Stromal cell of bone marrow (primary cell): ENCODE measurements at regions not wholly inside any gene's neighbourhood (a gene's known extent, or its start where the extent isn't known, plus 50 kb on each side); places are given as distances from the start of the nearest gene placed in this dataset.

Experiments
- DNase-seq: peaks from one replicate; pipeline ENCODE4 v3.0.0-alpha.2; 2012; ENCODE audit warnings: low read depth

DNA sequence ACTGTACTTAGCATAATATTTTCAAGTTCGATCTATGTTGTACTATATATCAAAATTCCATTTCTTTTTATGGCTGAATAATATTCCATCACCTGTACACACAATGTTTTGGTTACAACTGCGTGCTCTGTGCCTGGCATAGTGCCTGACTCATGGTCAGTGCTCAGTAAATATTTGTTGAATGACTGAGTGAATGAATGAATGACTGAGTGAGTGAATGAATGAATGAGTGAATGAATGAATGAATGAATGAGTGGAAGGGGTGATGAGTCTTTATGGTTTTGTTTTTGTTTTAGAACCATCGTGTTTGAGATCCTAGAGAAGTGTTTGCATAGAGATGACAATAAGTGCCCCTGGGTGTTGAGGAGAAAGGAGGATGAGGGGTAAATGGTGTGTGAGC lies 155.3 kb downstream of the MRM1 start:
- DNase-seq = no peak

GRCh38 chr17:36760425-36760824 lies 159.0 kb downstream of the MRM1 start:
- DNase-seq = no peak

GRCh38 chr17:36761203-36761950 lies 160.0 kb downstream of the MRM1 start:
- no peak for DNase-seq

GRCh38 chr17:36765436-36766043 lies 164.2 kb downstream of the MRM1 start:
- DNase-seq = no peak

DNA sequence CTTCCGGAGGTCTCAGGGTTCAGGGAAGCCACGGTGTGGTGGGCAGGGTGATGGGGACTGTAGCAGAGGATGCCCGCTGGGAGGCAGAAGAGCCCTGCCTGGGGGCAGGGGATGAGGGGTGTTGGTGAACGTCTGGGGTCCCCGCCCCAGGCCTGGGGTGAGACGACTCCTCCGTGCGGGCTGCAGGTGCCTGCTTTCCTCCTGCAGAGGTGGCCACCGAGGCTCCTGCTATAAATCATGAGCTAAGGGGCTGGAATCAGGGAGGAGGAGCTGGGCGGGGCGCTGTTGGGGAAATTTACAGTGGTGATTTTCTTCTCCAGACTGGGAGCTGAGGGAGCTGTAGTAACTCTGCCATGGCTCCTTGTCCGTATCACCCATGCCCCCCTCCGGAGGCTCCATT lies 167.0 kb downstream of the MRM1 start:
- DNase-seq = no peak

DNA sequence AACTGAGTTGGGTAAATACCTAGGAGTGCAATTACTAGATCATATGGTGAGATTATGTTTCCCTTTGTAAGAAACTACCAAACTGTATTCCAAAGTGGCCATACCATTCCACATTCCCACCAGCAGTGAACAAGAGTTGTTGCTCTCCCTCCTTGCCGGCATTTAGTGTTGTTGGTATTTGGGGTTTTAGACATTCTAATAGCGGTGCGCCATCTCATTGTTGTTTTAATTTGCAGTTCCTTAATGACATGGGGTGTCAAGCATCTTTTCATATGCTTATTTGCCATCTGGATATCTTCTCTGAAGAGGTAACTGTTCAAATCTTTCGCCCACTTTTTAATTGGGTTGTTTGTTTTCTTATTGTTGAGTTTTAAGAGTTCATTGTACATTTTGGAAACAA lies 164.2 kb upstream of the LHX1 start:
- DNase-seq = no peak

- DNase-seq = no peak
These were observed 160.2 kb upstream of the LHX1 start for GRCh38 chr17:36777118-36777517.

DNA sequence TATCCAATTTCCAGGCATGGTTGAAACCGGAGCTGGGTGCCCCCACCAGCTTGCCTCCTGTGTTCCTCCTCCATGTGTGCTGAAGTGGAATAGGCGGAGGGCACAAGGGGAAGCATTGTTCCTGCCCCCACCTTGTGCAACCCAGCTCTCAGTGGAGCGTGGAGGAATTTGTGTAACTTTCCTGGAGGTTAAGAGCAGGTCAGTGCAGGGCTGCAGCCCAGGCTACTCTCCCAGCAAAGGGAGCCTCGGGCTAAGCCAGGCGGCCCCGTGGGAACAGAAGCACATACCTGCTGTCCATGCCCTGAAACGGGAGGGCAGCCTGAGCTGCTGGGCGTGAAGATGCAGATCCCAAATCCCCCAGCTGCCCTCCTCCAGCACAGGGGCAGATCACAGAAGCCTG lies 158.8 kb upstream of the LHX1 start:
- DNase-seq = no peak

- no peak for DNase-seq
These were observed 157.7 kb upstream of the LHX1 start for GRCh38 chr17:36779550-36779949.

GRCh38 chr17:36784633-36785032 lies 152.6 kb upstream of the LHX1 start:
- no peak for DNase-seq

- no peak for DNase-seq
These were observed 150.4 kb upstream of the LHX1 start for GRCh38 chr17:36786867-36787266.

DNA sequence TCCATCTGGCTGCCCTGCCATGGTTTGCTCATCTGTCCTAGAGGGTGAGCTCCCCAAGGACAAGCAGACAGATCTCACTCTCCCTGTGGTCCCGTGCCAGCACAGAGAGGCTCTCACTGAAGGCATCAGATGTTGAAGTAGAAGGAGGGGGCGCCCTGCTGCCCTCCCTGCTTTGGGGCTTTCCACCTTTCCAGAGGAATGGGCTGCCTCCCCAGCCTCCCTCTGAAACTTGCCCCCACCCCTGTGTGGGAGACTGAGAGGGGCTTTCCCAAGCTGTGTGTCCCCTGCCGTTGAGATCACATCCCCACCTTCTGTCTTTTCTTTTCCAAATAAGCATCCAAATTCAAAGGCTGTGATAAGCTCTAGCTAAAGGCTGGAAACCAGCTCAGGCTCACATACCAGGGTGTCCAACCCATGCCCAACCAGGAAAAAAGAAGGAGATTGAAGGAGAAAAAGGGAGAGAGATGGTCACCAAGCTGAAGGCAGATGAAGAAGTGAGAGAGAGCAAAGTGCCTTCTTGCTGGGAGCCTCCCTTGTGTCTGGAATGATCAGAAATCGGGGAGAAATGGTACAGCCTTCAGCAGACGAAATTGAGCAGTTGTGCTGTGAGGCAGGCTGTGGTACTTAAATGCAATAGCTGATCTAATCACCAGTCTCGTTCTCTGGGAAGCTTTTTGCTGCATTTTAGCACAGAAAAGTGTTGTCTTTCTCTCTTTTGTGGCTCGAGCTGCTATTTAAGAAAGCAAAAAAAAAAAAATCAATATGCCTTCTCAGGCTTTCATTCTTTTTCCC lies 145.9 kb upstream of the LHX1 start:
- no peak for DNase-seq

DNA sequence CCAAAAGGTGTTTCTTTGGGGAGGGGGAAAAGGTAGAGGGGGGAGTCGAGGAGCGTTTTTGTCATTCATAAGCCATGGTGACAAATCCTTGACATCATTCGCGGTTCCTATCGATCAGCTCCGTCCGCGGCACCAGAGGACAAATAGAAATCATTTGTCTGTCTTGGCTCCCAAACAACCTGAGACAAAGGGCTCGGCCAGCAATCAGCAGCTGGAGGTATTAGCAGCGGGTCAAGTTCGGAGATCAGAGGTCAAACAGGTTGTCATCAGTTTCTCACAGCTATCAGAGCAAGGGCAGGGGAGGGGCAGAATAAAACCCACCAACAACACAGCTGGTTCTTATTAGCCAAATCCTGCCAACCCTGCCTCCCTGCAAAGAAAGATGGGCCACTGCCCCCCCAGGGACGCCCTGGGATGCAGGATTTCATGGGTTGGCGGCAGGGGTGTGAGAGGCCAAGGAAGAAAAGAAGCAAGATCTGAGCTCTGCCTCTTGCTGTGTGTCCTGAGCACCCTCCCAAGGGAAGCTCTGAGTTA lies 145.3 kb upstream of the LHX1 start:
- DNase-seq = no peak

DNA sequence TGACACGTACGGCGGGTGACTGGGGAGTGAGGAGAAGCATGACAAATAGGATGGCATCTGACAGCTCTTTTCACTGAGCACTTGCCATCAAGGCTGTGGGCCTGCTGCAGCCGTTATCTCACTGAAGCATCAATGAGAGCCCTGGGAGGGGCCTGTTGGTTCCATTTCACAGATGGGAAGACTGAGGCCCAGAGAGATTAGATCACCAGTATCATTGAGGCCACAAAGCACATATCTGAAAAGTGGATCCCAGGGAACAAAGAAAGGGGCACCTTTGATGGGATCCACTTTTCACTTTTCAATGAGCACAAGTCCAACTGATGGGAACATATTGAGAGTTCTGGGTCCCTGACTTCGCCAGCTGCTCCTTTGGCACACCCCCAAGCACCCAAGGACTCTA lies 144.4 kb upstream of the LHX1 start:
- no peak for DNase-seq

DNA sequence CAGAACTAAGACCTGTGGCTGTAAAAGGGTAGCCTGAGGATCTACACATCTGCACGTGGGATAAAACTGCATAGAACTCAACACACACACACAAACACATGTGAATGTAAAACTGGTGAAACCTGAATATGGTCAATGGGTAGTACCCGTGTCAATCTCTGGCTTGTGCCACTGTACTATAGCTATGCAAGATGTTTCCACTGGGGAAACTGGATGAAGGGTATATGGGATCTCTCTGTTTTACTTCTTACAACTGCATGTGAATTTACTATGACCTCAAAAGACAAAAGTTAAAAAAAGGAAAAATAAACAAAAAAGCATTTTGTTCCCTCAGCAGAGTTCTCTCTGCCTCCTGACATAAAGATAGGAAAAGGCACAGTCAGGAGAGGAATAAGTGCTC lies 143.3 kb upstream of the LHX1 start:
- no peak for DNase-seq

DNA sequence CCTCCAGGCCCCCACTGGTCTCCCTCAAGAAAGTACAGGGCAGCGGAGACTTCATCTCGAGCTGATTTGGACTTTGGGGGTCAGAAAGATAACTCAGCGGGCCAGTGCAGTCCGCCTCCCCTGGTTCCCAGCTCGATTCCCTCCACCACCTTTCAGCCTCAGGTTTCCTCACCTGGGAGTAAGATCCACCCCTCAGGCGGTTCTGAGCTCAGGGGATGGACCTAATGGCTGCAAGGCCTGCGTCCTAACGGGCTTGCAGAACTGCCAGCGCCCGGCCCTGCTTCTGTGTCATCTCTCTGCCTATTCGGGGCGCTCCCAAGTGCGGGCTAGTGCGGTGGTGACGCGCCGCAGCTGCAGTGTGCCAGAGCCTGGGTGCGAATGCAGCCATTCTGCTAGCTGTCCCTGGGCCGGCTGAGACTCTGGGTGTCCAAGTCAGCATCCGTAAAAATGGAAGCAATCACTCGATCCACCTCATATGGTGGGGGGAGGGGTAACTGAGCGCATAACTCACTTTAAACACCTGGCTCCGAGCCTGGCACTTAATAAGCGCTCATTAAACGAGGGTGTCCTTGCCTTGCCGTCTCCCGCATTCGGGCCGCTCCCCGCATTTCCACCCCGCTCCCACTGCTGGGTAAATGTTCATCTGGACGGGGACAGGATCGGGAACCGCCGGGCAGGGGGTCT lies 129.6 kb upstream of the LHX1 start:
- no peak for DNase-seq

GRCh38 chr17:36808180-36808661 lies 129.1 kb upstream of the LHX1 start:
- no peak for DNase-seq

DNA sequence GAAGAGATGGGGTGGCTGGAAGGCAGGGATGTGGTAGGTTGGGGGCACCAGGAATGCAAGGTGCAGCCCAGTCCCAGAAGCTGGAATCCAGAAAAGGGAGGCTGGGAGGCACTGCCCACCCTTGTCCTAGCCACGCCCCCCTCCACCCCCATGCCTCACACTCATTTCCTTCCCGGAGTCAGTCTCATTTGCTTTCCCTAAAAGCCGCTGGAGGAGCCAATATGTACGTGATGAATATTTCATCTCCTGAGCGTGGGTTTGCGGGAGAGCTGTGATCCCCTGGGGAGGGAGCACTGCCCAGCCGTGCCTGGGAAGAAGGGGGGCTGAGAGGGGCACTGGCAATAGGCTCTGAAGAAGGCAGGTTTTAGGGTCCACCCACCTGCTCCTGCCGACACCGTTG lies 124.5 kb upstream of the LHX1 start:
- no peak for DNase-seq

DNA sequence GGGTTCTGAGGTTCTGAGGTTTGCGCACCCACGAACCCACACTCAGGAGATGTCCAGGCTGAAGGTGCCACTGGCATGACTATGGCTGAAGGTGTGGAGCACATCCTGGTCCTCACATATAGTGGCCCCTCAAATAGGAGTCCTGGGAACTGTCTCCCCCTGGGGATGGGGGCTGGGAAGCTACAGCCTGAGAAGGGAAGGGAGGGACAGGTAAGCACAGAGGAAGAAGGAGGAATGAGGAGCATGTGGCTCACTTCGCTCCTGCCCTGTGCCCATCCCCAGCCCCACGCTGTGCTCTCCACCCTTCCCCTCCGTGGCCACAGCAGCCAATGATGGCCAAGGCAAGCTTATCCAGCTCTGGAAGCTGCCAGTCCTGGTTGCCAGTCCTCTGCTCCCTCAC lies 123.9 kb upstream of the LHX1 start:
- no peak for DNase-seq

GRCh38 chr17:36813957-36814563 lies 123.2 kb upstream of the LHX1 start:
- no peak for DNase-seq

GRCh38 chr17:36814958-36815357 lies 122.3 kb upstream of the LHX1 start:
- DNase-seq = no peak
